OCI-LY3 (cell line): ENCODE measurements at regions not wholly inside any gene's neighbourhood (a gene's known extent, or its start where the extent isn't known, plus 50 kb on each side); places are given as distances from the start of the nearest gene placed in this dataset.

Source experiments
- H2AFZ ChIP-seq: fragments of 200-600, 300-600 bp; shearing (Covaris generic); 2 replicates; pipeline ENCODE4 v1.6.0; 2014; ENCODE audit warnings: antibody characterized with exemption, low read depth, low read length
- H3K27ac ChIP-seq: fragments of 200-600, 300-600 bp; sonication (generic); 2 replicates; pipeline ENCODE4 v1.5.1; 2014; ENCODE audit warnings: mild to moderate bottlenecking, low read length, moderate library complexity, mixed read lengths
- H3K27me3 ChIP-seq: fragments of 200-600, 300-600 bp; sonication (generic); 2 replicates; pipeline ENCODE4 v1.6.1; 2014; ENCODE audit warnings: low read depth, low read length, mixed read lengths
- H3K36me3 ChIP-seq: fragments of 200-600, 300-600 bp; sonication (generic); replicated peaks from 2 replicates; pipeline ENCODE3; 2014; ENCODE audit warnings: low read depth, low read length, mixed read lengths
- H3K4me1 ChIP-seq: fragments of 300-600, 200-600 bp; sonication (generic); 2 replicates; pipeline ENCODE4 v1.6.1; 2014; ENCODE audit warnings: low read length, mixed read lengths
- H3K4me2 ChIP-seq: fragments of 200-600, 300-600 bp; sonication (generic); 2 replicates; pipeline ENCODE4 v1.6.1; 2014; ENCODE audit warnings: low read length, mixed read lengths
- H3K4me3 ChIP-seq: fragments of 300-600, 200-600 bp; sonication (generic); 2 replicates; pipeline ENCODE4 v1.5.1; 2014; ENCODE audit warnings: antibody characterized with exemption, mild to moderate bottlenecking, low read length, moderate library complexity
- H3K79me2 ChIP-seq: fragments of 300-600, 200-600 bp; shearing (Covaris generic); 2 replicates; pipeline ENCODE4 v1.6.1; 2014; ENCODE audit warnings: mild to moderate bottlenecking, low read length, mixed read lengths
- H3K9ac ChIP-seq: fragments of 300-600, 200-600 bp; shearing (Covaris generic); 2 replicates; pipeline ENCODE4 v1.6.0; 2014; ENCODE audit warnings: mild to moderate bottlenecking, low read length, moderate library complexity
- H3K9me3 ChIP-seq: fragments of 200-600, 300-600 bp; shearing (Covaris generic); 2 replicates; pipeline ENCODE4 v1.6.1; 2014; ENCODE audit warnings: low read length, mixed read lengths; ENCODE audit not compliant: insufficient read depth
- H4K20me1 ChIP-seq: fragments of 200-600, 300-600 bp; sonication (generic); 2 replicates; pipeline ENCODE4 v1.6.1; 2016; ENCODE audit warnings: low read length, mixed read lengths; ENCODE audit not compliant: insufficient read depth
- EZH2phosphoT487 ChIP-seq: fragments of 200-600 bp; shearing (Covaris generic); IDR thresholded peaks from 2 replicates; pipeline ENCODE4 v1.6.1; 2018; ENCODE audit warnings: antibody characterized with exemption, mixed run types, low read depth
- TF ChIP-seq, protein P1 (sequence below): fragments of 200-600, 300-600 bp; sonication (generic); IDR thresholded peaks from 2 replicates; pipeline ENCODE4 v1.5.1; 2014; ENCODE audit warnings: antibody characterized with exemption, low read length, low read depth

DNA sequence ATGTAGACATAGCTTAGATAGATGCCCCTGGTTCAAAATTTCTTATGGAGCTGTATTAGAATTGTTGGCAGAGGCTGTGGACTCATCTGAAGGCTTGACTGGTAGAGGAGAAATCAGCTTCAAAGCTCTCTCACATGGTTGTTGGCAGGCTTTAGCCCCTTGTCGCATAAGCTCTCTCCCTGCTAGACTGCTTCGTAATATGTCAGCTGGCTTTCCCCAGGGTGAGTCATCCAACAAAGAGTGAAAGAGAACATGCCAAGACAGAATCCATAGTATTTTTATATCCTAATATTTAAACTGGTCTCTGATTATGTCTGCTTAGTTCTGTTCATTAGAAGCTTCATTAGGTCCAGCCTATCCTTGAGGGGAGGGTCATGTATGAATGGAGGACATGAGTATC is 427.4 kb upstream of the NAALADL2 start:
- H3K9ac ChIP-seq = no peak overlapping the region
- H3K27me3 ChIP-seq = no peaks in the 10 kb centered on the region
- H3K27ac ChIP-seq = no peak overlapping the region
- 0 out of 2 replicates have a peak, but pooled peaks cover 3% of the 10 kb centered on the region for H3K4me1 ChIP-seq
- H3K9me3 ChIP-seq = no peaks in the 10 kb centered on the region
- no peak overlapping the region for H3K4me3 ChIP-seq
- H4K20me1 ChIP-seq = no peaks in the 10 kb centered on the region
- no peak overlapping the region for H3K4me2 ChIP-seq
- TF ChIP-seq, protein P1, sequence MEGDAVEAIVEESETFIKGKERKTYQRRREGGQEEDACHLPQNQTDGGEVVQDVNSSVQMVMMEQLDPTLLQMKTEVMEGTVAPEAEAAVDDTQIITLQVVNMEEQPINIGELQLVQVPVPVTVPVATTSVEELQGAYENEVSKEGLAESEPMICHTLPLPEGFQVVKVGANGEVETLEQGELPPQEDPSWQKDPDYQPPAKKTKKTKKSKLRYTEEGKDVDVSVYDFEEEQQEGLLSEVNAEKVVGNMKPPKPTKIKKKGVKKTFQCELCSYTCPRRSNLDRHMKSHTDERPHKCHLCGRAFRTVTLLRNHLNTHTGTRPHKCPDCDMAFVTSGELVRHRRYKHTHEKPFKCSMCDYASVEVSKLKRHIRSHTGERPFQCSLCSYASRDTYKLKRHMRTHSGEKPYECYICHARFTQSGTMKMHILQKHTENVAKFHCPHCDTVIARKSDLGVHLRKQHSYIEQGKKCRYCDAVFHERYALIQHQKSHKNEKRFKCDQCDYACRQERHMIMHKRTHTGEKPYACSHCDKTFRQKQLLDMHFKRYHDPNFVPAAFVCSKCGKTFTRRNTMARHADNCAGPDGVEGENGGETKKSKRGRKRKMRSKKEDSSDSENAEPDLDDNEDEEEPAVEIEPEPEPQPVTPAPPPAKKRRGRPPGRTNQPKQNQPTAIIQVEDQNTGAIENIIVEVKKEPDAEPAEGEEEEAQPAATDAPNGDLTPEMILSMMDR = no peak
- TF ChIP-seq EZH2phosphoT487 = no peak
- no peaks in the 10 kb centered on the region for H3K79me2 ChIP-seq
- H3K36me3 ChIP-seq = no peaks in the 10 kb centered on the region
- H2AFZ ChIP-seq = no peak overlapping the region

DNA sequence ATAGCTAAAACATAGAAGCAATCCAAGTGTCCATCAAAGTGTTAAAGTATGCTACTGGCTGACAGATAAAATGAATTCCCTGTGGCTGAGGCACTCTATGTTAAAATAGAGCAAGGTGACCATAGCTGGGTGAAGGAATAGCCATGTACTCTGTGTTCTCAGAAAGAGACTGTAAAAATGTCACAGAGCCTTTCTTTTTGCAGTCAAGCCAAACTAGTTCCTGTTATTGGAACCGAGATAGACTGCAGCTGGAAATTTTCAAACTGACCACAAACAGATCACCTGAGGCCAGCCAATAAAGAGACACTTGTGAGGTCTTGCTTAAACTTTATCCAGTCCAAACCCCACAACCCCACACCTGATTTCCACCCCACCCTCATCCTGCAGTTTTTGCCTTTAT is 422.8 kb upstream of the NAALADL2 start:
- Histone ChIP-seq H3K79me2 (no peaks in the 10 kb centered on the region), H3K36me3 (no peaks in the 10 kb centered on the region), H4K20me1 (no peaks in the 10 kb centered on the region), H3K9me3 (no peaks in the 10 kb centered on the region), H2AFZ (no peak overlapping the region), H3K4me1 (0 out of 2 replicates have a peak, but pooled peaks cover 4% of the 10 kb centered on the region), H3K4me3 (no peak overlapping the region), H3K4me2 (peak overlapping the region; percentile 35), H3K9ac (no peak overlapping the region), H3K27me3 (no peaks in the 10 kb centered on the region), H3K27ac (no peak overlapping the region)
- TF ChIP-seq EZH2phosphoT487 = no peak
- TF ChIP-seq, protein P1 = no peak

DNA sequence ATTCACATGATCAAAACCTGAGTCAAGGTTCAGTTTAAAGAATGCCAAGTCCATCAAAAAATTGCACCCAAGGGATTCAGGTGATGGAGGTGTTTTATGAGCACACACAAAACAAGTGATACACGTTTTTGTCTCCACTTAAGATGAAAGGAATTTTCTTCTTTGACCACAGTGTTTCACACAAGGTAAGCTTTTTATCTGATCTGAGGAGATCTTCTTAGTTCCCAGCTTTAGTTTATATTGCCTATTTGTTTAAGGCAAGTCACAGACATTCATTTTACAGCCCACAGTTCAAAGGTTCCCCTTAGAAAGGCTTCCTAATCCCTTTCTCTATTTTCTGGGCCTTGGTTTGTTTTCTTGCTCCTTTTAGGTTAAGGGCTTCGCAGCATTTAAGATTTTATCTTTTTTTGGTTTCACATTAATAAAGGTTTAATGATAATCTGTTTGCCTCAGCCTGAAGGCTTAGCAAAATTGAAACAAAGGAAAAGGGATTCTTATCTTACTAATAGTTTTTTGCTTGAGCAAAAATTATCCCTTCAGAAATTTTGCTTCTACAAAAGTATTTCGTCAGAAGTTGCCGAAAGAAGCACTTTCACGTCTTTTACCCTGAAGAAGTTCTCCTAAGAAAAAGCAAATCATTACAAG is 420.5 kb upstream of the NAALADL2 start:
- no peak for TF ChIP-seq EZH2phosphoT487
- TF ChIP-seq, protein P1 = no peak
- H4K20me1 ChIP-seq = no peaks in the 10 kb centered on the region
- H3K79me2 ChIP-seq = no peaks in the 10 kb centered on the region
- H3K27ac ChIP-seq = no peak overlapping the region
- 0 out of 2 replicates have a peak, but pooled peaks cover 4% of the 10 kb centered on the region for H3K4me1 ChIP-seq
- no peak overlapping the region for H3K4me3 ChIP-seq
- H3K9ac ChIP-seq = no peak overlapping the region
- H3K4me2 ChIP-seq = no peak overlapping the region
- no peaks in the 10 kb centered on the region for H3K9me3 ChIP-seq
- no peak overlapping the region for H2AFZ ChIP-seq
- H3K27me3 ChIP-seq = no peaks in the 10 kb centered on the region
- H3K36me3 ChIP-seq = no peaks in the 10 kb centered on the region

DNA sequence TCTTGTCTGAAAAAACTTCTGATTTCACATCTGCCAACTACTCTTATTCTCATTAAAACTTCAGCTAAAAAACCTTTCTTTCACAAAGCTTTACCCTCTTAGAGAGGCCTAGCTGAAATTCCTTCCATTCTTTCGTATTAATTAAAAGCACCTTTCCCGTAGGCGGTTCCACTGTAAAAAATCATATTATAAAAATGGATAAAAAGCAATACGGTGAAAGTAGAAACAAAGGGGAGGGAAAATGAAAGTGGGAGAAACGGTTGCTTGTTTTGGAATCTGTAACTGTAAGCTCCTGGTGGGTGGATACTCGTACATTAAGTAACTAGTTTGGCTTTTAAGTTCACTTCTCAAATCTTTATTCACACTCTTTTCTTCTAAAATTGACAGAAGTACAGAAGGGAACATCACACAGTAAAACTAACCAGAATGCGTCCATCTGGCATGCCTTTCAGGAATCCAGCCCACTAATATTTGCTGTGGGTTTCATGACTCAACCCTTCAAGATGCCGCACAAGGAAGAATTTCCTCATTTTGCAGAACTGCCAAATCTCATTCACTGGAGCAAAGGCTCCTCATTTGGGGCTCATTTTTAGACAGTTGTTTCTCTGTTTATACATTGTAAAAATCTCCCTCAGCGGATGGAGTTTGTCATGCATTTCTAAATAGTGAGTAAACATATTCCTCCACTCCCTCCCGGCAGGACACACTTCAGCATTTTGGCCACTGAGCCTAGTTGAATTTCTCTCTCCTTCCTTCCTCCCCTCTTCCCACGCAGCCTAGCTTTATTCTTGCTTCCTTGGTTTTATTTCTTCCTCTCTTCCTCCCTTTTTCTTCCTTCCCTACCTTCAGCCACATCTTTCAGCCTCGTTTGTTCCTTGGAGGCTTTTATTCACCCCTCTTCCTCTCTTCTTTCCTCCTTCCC is 419.5 kb upstream of the NAALADL2 start:
- no peaks in the 10 kb centered on the region for H3K9me3 ChIP-seq
- H3K4me2 ChIP-seq = peak overlapping the region; percentile 67
- no peak overlapping the region for H3K9ac ChIP-seq
- no peaks in the 10 kb centered on the region for H3K79me2 ChIP-seq
- TF ChIP-seq EZH2phosphoT487 = no peak
- TF ChIP-seq, protein P1 = no peak
- 0 out of 2 replicates have a peak, but pooled peaks cover 4% of the 10 kb centered on the region for H3K4me1 ChIP-seq
- no peak overlapping the region for H3K27ac ChIP-seq
- no peaks in the 10 kb centered on the region for H3K36me3 ChIP-seq
- no peaks in the 10 kb centered on the region for H3K27me3 ChIP-seq
- H3K4me3 ChIP-seq = peak overlapping the region; percentile 78
- H4K20me1 ChIP-seq = no peaks in the 10 kb centered on the region
- 0 out of 2 replicates have a peak overlapping the region, but pooled peaks have one; percentile 4 for H2AFZ ChIP-seq
